DND-41 (cell line): ENCODE measurements at regions not wholly inside any gene's neighbourhood (a gene's known extent, or its start where the extent isn't known, plus 50 kb on each side); places are given as distances from the start of the nearest gene placed in this dataset.

Source experiments
- EZH2 ChIP-seq: IDR thresholded peaks from 3 replicates; pipeline ENCODE4 v1.6.1; 2012; ENCODE audit warnings: borderline replicate concordance, low read depth, mild to moderate bottlenecking, moderate library complexity, low read length, inconsistent platforms; ENCODE audit not compliant: severe bottlenecking
- TF ChIP-seq, protein P1 (sequence below): IDR thresholded peaks from 2 replicates; pipeline ENCODE4 v1.5.1; 2012; ENCODE audit warnings: borderline replicate concordance, low read length, moderate library complexity, mild to moderate bottlenecking; ENCODE audit not compliant: poor library complexity, severe bottlenecking; ENCODE audit errors: extremely low read depth

GRCh38 chr11:91404344-91404743 lies 820.3 kb upstream of the FAT3 start:
- TF ChIP-seq, protein P1, sequence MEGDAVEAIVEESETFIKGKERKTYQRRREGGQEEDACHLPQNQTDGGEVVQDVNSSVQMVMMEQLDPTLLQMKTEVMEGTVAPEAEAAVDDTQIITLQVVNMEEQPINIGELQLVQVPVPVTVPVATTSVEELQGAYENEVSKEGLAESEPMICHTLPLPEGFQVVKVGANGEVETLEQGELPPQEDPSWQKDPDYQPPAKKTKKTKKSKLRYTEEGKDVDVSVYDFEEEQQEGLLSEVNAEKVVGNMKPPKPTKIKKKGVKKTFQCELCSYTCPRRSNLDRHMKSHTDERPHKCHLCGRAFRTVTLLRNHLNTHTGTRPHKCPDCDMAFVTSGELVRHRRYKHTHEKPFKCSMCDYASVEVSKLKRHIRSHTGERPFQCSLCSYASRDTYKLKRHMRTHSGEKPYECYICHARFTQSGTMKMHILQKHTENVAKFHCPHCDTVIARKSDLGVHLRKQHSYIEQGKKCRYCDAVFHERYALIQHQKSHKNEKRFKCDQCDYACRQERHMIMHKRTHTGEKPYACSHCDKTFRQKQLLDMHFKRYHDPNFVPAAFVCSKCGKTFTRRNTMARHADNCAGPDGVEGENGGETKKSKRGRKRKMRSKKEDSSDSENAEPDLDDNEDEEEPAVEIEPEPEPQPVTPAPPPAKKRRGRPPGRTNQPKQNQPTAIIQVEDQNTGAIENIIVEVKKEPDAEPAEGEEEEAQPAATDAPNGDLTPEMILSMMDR = no peak
- no peak for TF ChIP-seq EZH2
